IgD-negative memory B cell (primary cell): ENCODE measurements at regions not wholly inside any gene's neighbourhood (a gene's known extent, or its start where the extent isn't known, plus 50 kb on each side); places are given as distances from the start of the nearest gene placed in this dataset.
"Not testable (repeated sequence)": the region's sequence is repeated elsewhere in the genome, so short reads cannot be mapped to it uniquely, and the experiment has no call there.

Experiments
- H3K27ac Mint-ChIP-seq, 3 donors: one replicate each; pipeline ENCODE4 v1.8.0; 2020 to 2022; ENCODE audit warnings: mild to moderate bottlenecking in 3 of 3, mixed read lengths in 3 of 3, moderate library complexity in 1 of 3
- H3K27me3 Mint-ChIP-seq: one replicate; pipeline ENCODE4 v1.8.0; 2021; ENCODE audit warnings: mixed read lengths
- H3K36me3 Mint-ChIP-seq: one replicate; pipeline ENCODE4 v1.8.0; 2020; ENCODE audit warnings: mild to moderate bottlenecking, mixed read lengths
- H3K4me1 Mint-ChIP-seq, 3 donors: one replicate each; pipeline ENCODE4 v1.8.0; 2020 to 2022; ENCODE audit warnings: mixed read lengths in 3 of 3, mild to moderate bottlenecking in 1 of 3
- H3K4me3 Mint-ChIP-seq, 4 donors: one replicate each; pipeline ENCODE4 v1.8.0; 2020 to 2022; ENCODE audit warnings: mild to moderate bottlenecking in 4 of 4, mixed read lengths in 4 of 4, moderate library complexity in 3 of 4
- H3K9me3 Mint-ChIP-seq, 3 donors: one replicate each; pipeline ENCODE4 v1.8.0; 2020 to 2021; ENCODE audit warnings: mixed read lengths in 3 of 3, mild to moderate bottlenecking in 1 of 3

DNA sequence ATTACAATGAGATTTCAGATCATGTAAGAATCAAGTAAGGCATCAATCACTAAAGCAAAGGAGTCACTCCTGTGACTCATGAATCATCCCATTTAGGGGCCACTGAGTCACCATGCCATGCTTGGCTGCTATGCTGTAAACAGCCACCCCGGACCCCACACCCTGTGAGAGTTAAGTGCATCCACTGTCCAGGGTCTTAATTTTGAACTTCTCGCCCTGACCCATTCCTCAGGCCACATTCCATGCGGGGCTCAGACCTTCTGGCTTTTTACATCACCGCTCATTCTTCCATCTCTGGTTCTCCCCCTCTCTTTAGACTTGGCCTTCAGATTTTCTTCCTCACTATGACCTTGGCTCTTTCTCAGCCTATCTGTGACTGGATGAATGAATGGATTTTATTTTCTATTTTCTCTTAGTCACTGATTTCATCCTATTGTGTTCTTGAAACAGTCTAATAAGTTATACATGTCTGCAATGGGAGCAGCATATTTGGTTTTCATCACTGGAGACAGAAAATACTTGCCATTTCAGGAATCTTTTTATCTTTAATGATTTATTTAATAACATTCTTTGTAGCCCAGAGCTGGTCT is 239.6 kb downstream of the SKIDA1 start:
- Mint-ChIP-seq H3K4me1 (no peaks in the 10 kb centered on the region), H3K4me3 (no peak overlapping the region), H3K27me3 (peaks cover 6% of the 10 kb centered on the region), H3K9me3 (peaks cover 0 to 3% (median 0%) of the 10 kb centered on the region in 3 donors), H3K27ac (no peak overlapping the region), H3K36me3 (no peaks in the 10 kb centered on the region)

- no peak overlapping the region for H3K27ac Mint-ChIP-seq
- no peaks in the 10 kb centered on the region for H3K4me1 Mint-ChIP-seq
- no peak overlapping the region for H3K4me3 Mint-ChIP-seq
- peaks cover 3% of the 10 kb centered on the region for H3K27me3 Mint-ChIP-seq
- H3K9me3 Mint-ChIP-seq = no peaks in the 10 kb centered on the region
- no peaks in the 10 kb centered on the region for H3K36me3 Mint-ChIP-seq
Measured at GRCh38 chr10:21285207-21285606, 240.3 kb downstream of the SKIDA1 start.

DNA sequence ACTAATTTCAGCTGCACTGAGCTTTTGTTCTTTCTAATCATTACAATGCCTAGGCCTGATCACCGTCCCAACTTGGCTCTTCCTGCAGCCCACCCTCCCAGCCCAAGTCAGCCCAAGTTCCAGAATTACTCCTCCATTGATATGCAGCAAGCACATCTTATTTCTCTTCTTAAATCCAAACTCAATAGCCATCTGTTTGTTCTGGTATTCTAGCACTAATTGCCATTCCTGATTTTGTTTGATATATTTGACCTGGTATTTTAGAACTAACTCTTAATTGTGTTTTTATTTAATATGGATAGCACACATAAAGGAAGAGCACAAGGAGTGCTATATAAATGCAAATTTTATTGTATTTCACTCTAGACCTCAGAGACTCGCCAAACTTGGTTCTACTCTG is 241.2 kb downstream of the SKIDA1 start:
- Mint-ChIP-seq H3K4me3 (no peak overlapping the region), H3K27ac (no peak overlapping the region), H3K9me3 (no peaks in the 10 kb centered on the region), H3K27me3 (peaks cover 3% of the 10 kb centered on the region), H3K36me3 (no peaks in the 10 kb centered on the region), H3K4me1 (no peaks in the 10 kb centered on the region)

GRCh38 chr10:21283053-21283452 is 242.4 kb downstream of the SKIDA1 start:
- H3K4me3 Mint-ChIP-seq, H3K36me3 Mint-ChIP-seq, H3K9me3 Mint-ChIP-seq, H3K4me1 Mint-ChIP-seq, H3K27ac Mint-ChIP-seq, H3K27me3 Mint-ChIP-seq: not testable (repeated sequence)

- Mint-ChIP-seq H3K27me3 (peaks cover 3% of the 10 kb centered on the region), H3K4me1 (no peaks in the 10 kb centered on the region), H3K27ac (no peak overlapping the region)
Measured at GRCh38 chr10:21281765-21282484, 243.6 kb downstream of the SKIDA1 start.

DNA sequence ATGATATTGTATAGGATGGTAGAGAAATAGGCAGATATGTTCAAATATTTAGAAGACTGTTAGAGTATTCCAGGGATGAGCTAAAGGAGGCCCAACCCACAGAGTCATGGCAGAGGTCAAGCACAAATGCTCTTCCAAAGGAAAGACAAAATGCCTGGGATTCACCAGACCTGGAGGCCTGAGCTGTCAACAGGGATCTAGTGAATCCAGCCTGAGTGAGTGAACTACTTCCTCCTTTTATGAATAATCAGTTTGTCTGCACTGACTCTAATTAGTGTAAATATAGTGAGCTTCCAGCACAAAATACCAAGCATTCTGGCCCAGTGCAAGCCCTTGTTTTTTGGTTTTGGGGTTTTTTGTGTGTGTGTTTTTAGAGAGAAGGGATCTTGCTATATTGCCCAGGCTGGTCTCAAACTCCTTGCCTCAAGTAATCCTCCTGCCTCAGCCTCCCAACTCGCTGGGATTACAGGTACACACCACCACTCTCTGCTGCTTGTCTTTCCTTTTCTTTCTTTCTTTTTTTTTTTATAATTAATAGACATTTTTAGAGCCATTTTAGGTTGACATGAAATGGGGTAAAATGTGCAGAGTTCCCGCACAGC is 244.4 kb downstream of the SKIDA1 start:
- Mint-ChIP-seq H3K27ac (no peak overlapping the region), H3K4me1 (no peaks in the 10 kb centered on the region), H3K4me3 (no peak overlapping the region), H3K36me3 (no peaks in the 10 kb centered on the region), H3K27me3 (peaks cover 3% of the 10 kb centered on the region), H3K9me3 (no peaks in the 10 kb centered on the region)

More at GRCh38 chr10:21281765-21282484, 243.6 kb downstream of the SKIDA1 start:
- Mint-ChIP-seq H3K9me3 (no peaks in the 10 kb centered on the region), H3K4me3 (no peak overlapping the region), H3K36me3 (no peaks in the 10 kb centered on the region)

- H3K27me3 Mint-ChIP-seq = peaks cover 3% of the 10 kb centered on the region
- H3K4me1 Mint-ChIP-seq = no peaks in the 10 kb centered on the region
- H3K9me3 Mint-ChIP-seq = no peaks in the 10 kb centered on the region
- H3K36me3 Mint-ChIP-seq = no peaks in the 10 kb centered on the region
- no peak overlapping the region for H3K27ac Mint-ChIP-seq
- no peak overlapping the region for H3K4me3 Mint-ChIP-seq
Measured at GRCh38 chr10:21280037-21280436, 245.4 kb downstream of the SKIDA1 start.

- Mint-ChIP-seq H3K4me3 (no peak overlapping the region), H3K4me1 (no peaks in the 10 kb centered on the region), H3K27ac (no peak overlapping the region), H3K36me3 (no peaks in the 10 kb centered on the region), H3K27me3 (peaks cover 2% of the 10 kb centered on the region), H3K9me3 (no peaks in the 10 kb centered on the region)
Measured at GRCh38 chr10:21279217-21279575, 246.3 kb downstream of the SKIDA1 start.

GRCh38 chr10:21278491-21279216 is 246.8 kb downstream of the SKIDA1 start:
- Mint-ChIP-seq H3K4me1 (no peaks in the 10 kb centered on the region), H3K4me3 (no peak overlapping the region), H3K27me3 (peaks cover 2% of the 10 kb centered on the region), H3K9me3 (no peaks in the 10 kb centered on the region), H3K36me3 (no peaks in the 10 kb centered on the region), H3K27ac (no peak overlapping the region)

GRCh38 chr10:21273400-21273968 is 252.0 kb downstream of the SKIDA1 start:
- Mint-ChIP-seq H3K36me3 (no peaks in the 10 kb centered on the region), H3K27ac (no peak overlapping the region), H3K27me3 (no peaks in the 10 kb centered on the region), H3K4me1 (no peaks in the 10 kb centered on the region), H3K9me3 (peaks cover 2 to 4% (median 2%) of the 10 kb centered on the region in 3 donors), H3K4me3 (no peak overlapping the region)

- Mint-ChIP-seq H3K27me3 (no peaks in the 10 kb centered on the region), H3K36me3 (no peaks in the 10 kb centered on the region), H3K4me3 (no peak overlapping the region), H3K27ac (no peak overlapping the region), H3K4me1 (no peaks in the 10 kb centered on the region), H3K9me3 (peaks cover 2 to 4% (median 2%) of the 10 kb centered on the region in 3 donors)
Measured at GRCh38 chr10:21272643-21273399, 252.7 kb downstream of the SKIDA1 start.

- Mint-ChIP-seq H3K27me3 (no peaks in the 10 kb centered on the region), H3K4me3 (no peak overlapping the region), H3K9me3 (peaks cover 2 to 4% (median 2%) of the 10 kb centered on the region in 3 donors), H3K4me1 (no peaks in the 10 kb centered on the region), H3K27ac (peak overlapping the region in 1 of 3 donors; percentile 75), H3K36me3 (no peaks in the 10 kb centered on the region)
Measured at GRCh38 chr10:21270976-21271375, 254.5 kb downstream of the SKIDA1 start.

- no peak overlapping the region for H3K27ac Mint-ChIP-seq
- H3K4me3 Mint-ChIP-seq = no peak overlapping the region
- H3K4me1 Mint-ChIP-seq = no peaks in the 10 kb centered on the region
- H3K27me3 Mint-ChIP-seq = no peaks in the 10 kb centered on the region
- no peaks in the 10 kb centered on the region for H3K36me3 Mint-ChIP-seq
- peaks cover 2 to 4% (median 2%) of the 10 kb centered on the region in 3 donors for H3K9me3 Mint-ChIP-seq
Measured at GRCh38 chr10:21269289-21269688, 256.2 kb downstream of the SKIDA1 start.

GRCh38 chr10:21265622-21266021 is 259.9 kb downstream of the SKIDA1 start:
- Mint-ChIP-seq H3K27me3 (no peaks in the 10 kb centered on the region), H3K36me3 (no peaks in the 10 kb centered on the region), H3K9me3 (peaks cover 0 to 2% (median under 1%) of the 10 kb centered on the region in 3 donors), H3K4me1 (no peaks in the 10 kb centered on the region), H3K27ac (no peak overlapping the region), H3K4me3 (no peak overlapping the region)
